ENCODE measurements at regions not wholly inside any gene's neighbourhood (a gene's known extent, or its start where the extent isn't known, plus 50 kb on each side); places are given as distances from the start of the nearest gene placed in this dataset.

GRCh38 chr22:49662681-49663080, 165.0 kb downstream of the BRD1 start:
- Histone ChIP-seq H3K4me1 (ENCODE audit: control insufficient read depth in 1 of 2, low read depth in 2 of 2) (no peaks in the 10 kb centered on the region), H3K36me3 (no peaks in the 10 kb centered on the region), H3K27ac (no peak overlapping the region), H3K4me3 (no peak overlapping the region), H3K27me3 (replicated peaks; ENCODE audit: insufficient read depth) (no peaks in the 10 kb centered on the region), H3K9me3 (no peaks in the 10 kb centered on the region)
- DNase-seq (ENCODE audit: low spot score) (no peak), ATAC-seq (ENCODE audit: insufficient number of reproducible peaks, low FRiP score, low read depth) (no peak)
- TF ChIP-seq CTCF (IDR thresholded peaks at IDR 0.05): no peak

GRCh38 chr22:49660794-49661781, 166.6 kb downstream of the BRD1 start:
- TF ChIP-seq CTCF (IDR thresholded peaks at IDR 0.05): no peak
- Histone ChIP-seq H3K27me3 (replicated peaks; ENCODE audit: insufficient read depth) (no peaks in the 10 kb centered on the region), H3K27ac (no peak overlapping the region), H3K4me3 (no peak overlapping the region), H3K9me3 (no peaks in the 10 kb centered on the region), H3K4me1 (ENCODE audit: control insufficient read depth in 1 of 2, low read depth in 2 of 2) (no peaks in the 10 kb centered on the region), H3K36me3 (no peaks in the 10 kb centered on the region)
- no peak for DNase-seq (ENCODE audit: low spot score)
- no peak for ATAC-seq (ENCODE audit: insufficient number of reproducible peaks, low FRiP score, low read depth)

- no peaks in the 10 kb centered on the region for H3K4me1 ChIP-seq (ENCODE audit: control insufficient read depth in 1 of 2, low read depth in 2 of 2)
- ATAC-seq (ENCODE audit: insufficient number of reproducible peaks, low FRiP score, low read depth): no peak
- H3K4me3 ChIP-seq: no peak overlapping the region
- no peak for TF ChIP-seq CTCF (IDR thresholded peaks at IDR 0.05)
- no peaks in the 10 kb centered on the region for H3K36me3 ChIP-seq
- H3K27ac ChIP-seq: no peak overlapping the region
- DNase-seq (ENCODE audit: low spot score): no peak
- no peaks in the 10 kb centered on the region for H3K9me3 ChIP-seq
- H3K27me3 ChIP-seq (replicated peaks; ENCODE audit: insufficient read depth): no peaks in the 10 kb centered on the region
Observed at GRCh38 chr22:49660321-49660720, 167.4 kb downstream of the BRD1 start.

- no peak overlapping the region for H3K4me3 ChIP-seq
- ATAC-seq (ENCODE audit: insufficient number of reproducible peaks, low FRiP score, low read depth) (no peak), DNase-seq (ENCODE audit: low spot score) (no peak)
- H3K27ac ChIP-seq: no peak overlapping the region
- H3K27me3 ChIP-seq (replicated peaks; ENCODE audit: insufficient read depth): no peaks in the 10 kb centered on the region
- no peak for TF ChIP-seq CTCF (IDR thresholded peaks at IDR 0.05)
- H3K4me1 ChIP-seq (ENCODE audit: control insufficient read depth in 1 of 2, low read depth in 2 of 2): no peaks in the 10 kb centered on the region
- H3K9me3 ChIP-seq: no peaks in the 10 kb centered on the region
- no peaks in the 10 kb centered on the region for H3K36me3 ChIP-seq
Observed at GRCh38 chr22:49659924-49660315, 167.8 kb downstream of the BRD1 start.

GRCh38 chr22:49659281-49659923, 168.3 kb downstream of the BRD1 start:
- ATAC-seq (ENCODE audit: insufficient number of reproducible peaks, low FRiP score, low read depth): no peak
- DNase-seq (ENCODE audit: low spot score): no peak
- H3K27me3 ChIP-seq (replicated peaks; ENCODE audit: insufficient read depth): no peaks in the 10 kb centered on the region
- H3K4me1 ChIP-seq (ENCODE audit: control insufficient read depth in 1 of 2, low read depth in 2 of 2): no peaks in the 10 kb centered on the region
- no peaks in the 10 kb centered on the region for H3K9me3 ChIP-seq
- no peak overlapping the region for H3K4me3 ChIP-seq
- TF ChIP-seq CTCF (IDR thresholded peaks at IDR 0.05): no peak
- no peak overlapping the region for H3K27ac ChIP-seq
- no peaks in the 10 kb centered on the region for H3K36me3 ChIP-seq
